ENCODE measurements at regions not wholly inside any gene's neighbourhood (a gene's known extent, or its start where the extent isn't known, plus 50 kb on each side); places are given as distances from the start of the nearest gene placed in this dataset.

DNA sequence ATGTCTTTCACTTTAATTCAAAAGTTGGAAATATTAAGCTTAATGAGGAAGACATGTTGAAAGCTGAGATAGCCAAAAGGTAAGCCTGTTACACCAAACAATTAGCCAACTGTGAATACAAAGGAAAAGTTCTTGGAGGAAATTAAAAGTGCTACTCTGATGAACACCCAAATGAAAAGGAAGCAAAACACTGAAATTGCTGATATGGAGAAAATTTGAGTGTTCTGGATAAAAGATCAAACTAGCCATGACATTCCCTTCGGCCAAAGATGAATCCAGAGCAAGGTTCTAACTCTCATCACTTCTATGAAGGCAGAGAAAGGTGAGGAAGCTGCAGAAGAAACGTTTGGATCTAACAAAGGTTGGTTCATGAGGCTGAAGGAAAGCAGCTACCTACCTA is 280.8 kb upstream of the BCHE start:
- POLR2A ChIA-PET: no interaction called here
- CTCF ChIA-PET: no interaction called here
- no peak for DNase-seq (ENCODE audit: extremely low spot score)
- TF ChIP-seq BHLHE40 (IDR thresholded peaks at IDR 0.05; ENCODE audit: borderline replicate concordance) (no peak), LEF1 (IDR thresholded peaks at IDR 0.05; ENCODE audit: borderline replicate concordance) (no peak), FOXK2 (IDR thresholded peaks at IDR 0.05) (no peak), SP1 (IDR thresholded peaks at IDR 0.05) (no peak), HDGF (IDR thresholded peaks at IDR 0.05; ENCODE audit: borderline replicate concordance) (no peak), CTBP1 (IDR thresholded peaks at IDR 0.05; ENCODE audit: borderline replicate concordance) (no peak), FOXA1 (IDR thresholded peaks at IDR 0.05) (no peak), ELF4 (IDR thresholded peaks at IDR 0.05) (no peak), NFRKB (IDR thresholded peaks at IDR 0.05) (no peak), L3MBTL2 (conservative IDR thresholded peaks at IDR 0.05) (no peak), SUZ12 (IDR thresholded peaks at IDR 0.05) (no peak), ARNT (IDR thresholded peaks at IDR 0.05) (no peak), FOXM1 (IDR thresholded peaks at IDR 0.05; ENCODE audit: borderline replicate concordance) (no peak), ZNF384 (IDR thresholded peaks at IDR 0.05) (no peak)
- TF ChIP-seq, protein P1, sequence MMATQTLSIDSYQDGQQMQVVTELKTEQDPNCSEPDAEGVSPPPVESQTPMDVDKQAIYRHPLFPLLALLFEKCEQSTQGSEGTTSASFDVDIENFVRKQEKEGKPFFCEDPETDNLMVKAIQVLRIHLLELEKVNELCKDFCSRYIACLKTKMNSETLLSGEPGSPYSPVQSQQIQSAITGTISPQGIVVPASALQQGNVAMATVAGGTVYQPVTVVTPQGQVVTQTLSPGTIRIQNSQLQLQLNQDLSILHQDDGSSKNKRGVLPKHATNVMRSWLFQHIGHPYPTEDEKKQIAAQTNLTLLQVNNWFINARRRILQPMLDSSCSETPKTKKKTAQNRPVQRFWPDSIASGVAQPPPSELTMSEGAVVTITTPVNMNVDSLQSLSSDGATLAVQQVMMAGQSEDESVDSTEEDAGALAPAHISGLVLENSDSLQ (IDR thresholded peaks at IDR 0.05): no peak

DNA sequence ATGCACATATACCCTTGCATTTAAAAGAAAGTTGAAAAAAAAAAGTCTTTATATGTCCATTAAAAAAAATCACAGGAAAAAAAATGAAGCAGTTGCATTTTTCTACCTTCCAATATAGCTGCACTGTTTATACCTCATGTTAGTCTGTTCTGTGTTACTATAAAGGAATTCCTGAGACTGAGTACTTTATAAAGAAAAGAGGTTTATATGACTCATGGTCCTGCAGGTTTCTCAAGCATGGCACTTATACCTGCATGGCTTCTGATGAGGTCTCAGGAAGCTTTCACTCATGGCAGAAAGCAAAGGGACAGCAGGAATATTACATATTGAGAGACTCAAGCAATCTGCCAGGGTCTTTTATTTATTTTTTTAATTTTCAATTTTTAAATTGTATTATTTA is 277.2 kb upstream of the BCHE start:
- TF ChIP-seq FOXA1 (IDR thresholded peaks at IDR 0.05): no peak
- no peak for TF ChIP-seq FOXK2 (IDR thresholded peaks at IDR 0.05)
- no peak for TF ChIP-seq ARNT (IDR thresholded peaks at IDR 0.05)
- TF ChIP-seq TARDBP (IDR thresholded peaks at IDR 0.05): no peak
- TF ChIP-seq, protein P1 (IDR thresholded peaks at IDR 0.05): no peak
- no peak for TF ChIP-seq SP1 (IDR thresholded peaks at IDR 0.05)
- TF ChIP-seq ELF4 (IDR thresholded peaks at IDR 0.05): no peak
- no peak for TF ChIP-seq CTBP1 (IDR thresholded peaks at IDR 0.05; ENCODE audit: borderline replicate concordance)
- no peak for TF ChIP-seq FOXM1 (IDR thresholded peaks at IDR 0.05; ENCODE audit: borderline replicate concordance)
- TF ChIP-seq SUZ12 (IDR thresholded peaks at IDR 0.05): no peak
- TF ChIP-seq HDGF (IDR thresholded peaks at IDR 0.05; ENCODE audit: borderline replicate concordance): no peak
- no peak for TF ChIP-seq L3MBTL2 (conservative IDR thresholded peaks at IDR 0.05)
- POLR2A ChIA-PET: no interaction called here
- CTCF ChIA-PET: no interaction called here

DNA sequence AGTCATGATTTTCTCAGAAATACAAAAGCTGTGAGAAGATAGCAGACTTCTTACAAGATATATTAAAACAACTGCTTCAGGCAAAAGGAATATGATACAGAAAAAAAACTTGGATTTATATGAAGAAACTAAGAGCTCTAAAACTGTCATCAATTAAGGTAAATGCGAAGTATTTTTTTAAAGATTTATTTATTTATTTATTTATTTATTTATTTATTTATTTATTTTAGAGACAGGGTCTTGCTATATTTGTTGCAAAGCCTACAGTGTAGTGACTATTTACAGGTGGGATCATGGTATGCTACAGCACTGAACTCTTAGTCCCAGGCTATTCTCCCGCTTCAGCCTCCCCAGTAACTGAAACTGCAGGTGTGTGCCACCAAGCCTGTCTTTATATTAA is 274.3 kb upstream of the BCHE start:
- DNase-seq (ENCODE audit: extremely low spot score): no peak
- TF ChIP-seq ARNT (IDR thresholded peaks at IDR 0.05): no peak
- TF ChIP-seq SUZ12 (IDR thresholded peaks at IDR 0.05): no peak
- TF ChIP-seq NFRKB (IDR thresholded peaks at IDR 0.05): no peak
- TF ChIP-seq FOXK2 (IDR thresholded peaks at IDR 0.05): no peak
- no peak for TF ChIP-seq LEF1 (IDR thresholded peaks at IDR 0.05; ENCODE audit: borderline replicate concordance)
- no peak for TF ChIP-seq FOXM1 (IDR thresholded peaks at IDR 0.05; ENCODE audit: borderline replicate concordance)
- no peak for TF ChIP-seq SP1 (IDR thresholded peaks at IDR 0.05)
- TF ChIP-seq BHLHE40 (IDR thresholded peaks at IDR 0.05; ENCODE audit: borderline replicate concordance): no peak
- no peak for TF ChIP-seq TARDBP (IDR thresholded peaks at IDR 0.05)
- no peak for TF ChIP-seq ELF4 (IDR thresholded peaks at IDR 0.05)
- no peak for TF ChIP-seq ZNF384 (IDR thresholded peaks at IDR 0.05)
- TF ChIP-seq HDGF (IDR thresholded peaks at IDR 0.05; ENCODE audit: borderline replicate concordance): no peak
- no peak for TF ChIP-seq L3MBTL2 (conservative IDR thresholded peaks at IDR 0.05)
- TF ChIP-seq FOXA1 (IDR thresholded peaks at IDR 0.05): no peak
- no peak for TF ChIP-seq CTBP1 (IDR thresholded peaks at IDR 0.05; ENCODE audit: borderline replicate concordance)
- TF ChIP-seq, protein P1 (IDR thresholded peaks at IDR 0.05): no peak
- CTCF ChIA-PET: no interaction called here
- POLR2A ChIA-PET: no interaction called here

More for the DNA sequence above, 277.2 kb upstream of the BCHE start:
- no peak for DNase-seq (ENCODE audit: extremely low spot score)

DNA sequence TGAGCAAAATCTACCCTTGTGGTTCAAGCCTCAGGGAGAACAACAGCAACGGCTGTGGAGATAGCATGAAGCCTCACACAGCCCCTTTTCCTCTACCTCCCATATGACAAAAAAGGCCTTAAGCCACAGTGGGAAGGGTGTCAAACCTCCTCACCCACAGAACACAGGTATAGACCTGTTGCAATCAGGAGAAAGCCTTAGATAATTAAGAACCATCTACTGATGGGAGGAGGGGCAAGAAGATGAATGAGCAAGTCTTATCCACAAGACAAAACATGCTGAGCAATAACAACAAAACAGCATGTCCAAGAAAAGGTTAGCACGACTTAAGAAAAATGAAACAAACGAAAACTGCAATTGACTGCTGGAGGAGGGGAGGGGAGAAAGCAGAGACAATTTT is 272.9 kb upstream of the BCHE start:
- ChIA-PET POLR2A (no interaction called here), CTCF (no interaction called here)
- DNase-seq (ENCODE audit: extremely low spot score): no peak
- TF ChIP-seq L3MBTL2 (conservative IDR thresholded peaks at IDR 0.05): no peak
- TF ChIP-seq, protein P1 (IDR thresholded peaks at IDR 0.05): no peak
- TF ChIP-seq HDGF (IDR thresholded peaks at IDR 0.05; ENCODE audit: borderline replicate concordance): no peak
- no peak for TF ChIP-seq TARDBP (IDR thresholded peaks at IDR 0.05)
- TF ChIP-seq ELF4 (IDR thresholded peaks at IDR 0.05): no peak
- no peak for TF ChIP-seq SP1 (IDR thresholded peaks at IDR 0.05)
- TF ChIP-seq FOXK2 (IDR thresholded peaks at IDR 0.05): no peak
- TF ChIP-seq NFRKB (IDR thresholded peaks at IDR 0.05): no peak
- no peak for TF ChIP-seq BHLHE40 (IDR thresholded peaks at IDR 0.05; ENCODE audit: borderline replicate concordance)
- no peak for TF ChIP-seq FOXA1 (IDR thresholded peaks at IDR 0.05)
- no peak for TF ChIP-seq ARNT (IDR thresholded peaks at IDR 0.05)
- no peak for TF ChIP-seq LEF1 (IDR thresholded peaks at IDR 0.05; ENCODE audit: borderline replicate concordance)
- TF ChIP-seq ZNF384 (IDR thresholded peaks at IDR 0.05): no peak

DNA sequence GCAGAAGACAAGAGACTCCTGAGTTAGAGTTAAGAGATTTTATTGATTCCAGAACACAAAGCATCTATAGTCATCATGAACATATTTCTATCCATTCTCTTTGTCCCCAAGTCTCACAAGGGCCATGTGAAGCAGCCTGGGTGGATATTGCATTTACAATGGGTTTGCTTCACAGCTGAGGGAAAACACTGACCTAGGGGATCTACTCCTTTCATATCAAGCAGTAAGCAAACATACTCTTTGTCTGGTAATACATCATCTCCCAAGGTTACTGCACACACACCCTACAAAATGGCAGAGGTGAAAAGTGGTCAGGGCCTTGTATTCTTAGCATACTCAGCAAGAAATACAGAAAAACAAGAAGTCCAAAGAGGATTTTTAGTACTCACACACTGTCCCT is 267.7 kb upstream of the BCHE start:
- no peak for DNase-seq (ENCODE audit: extremely low spot score)
- POLR2A ChIA-PET: no interaction called here
- TF ChIP-seq FOXM1 (IDR thresholded peaks at IDR 0.05; ENCODE audit: borderline replicate concordance): no peak
- no peak for TF ChIP-seq CTBP1 (IDR thresholded peaks at IDR 0.05; ENCODE audit: borderline replicate concordance)
- TF ChIP-seq ELF4 (IDR thresholded peaks at IDR 0.05): no peak
- no peak for TF ChIP-seq L3MBTL2 (conservative IDR thresholded peaks at IDR 0.05)
- TF ChIP-seq NFRKB (IDR thresholded peaks at IDR 0.05): no peak
- CTCF ChIA-PET: no interaction called here

DNA sequence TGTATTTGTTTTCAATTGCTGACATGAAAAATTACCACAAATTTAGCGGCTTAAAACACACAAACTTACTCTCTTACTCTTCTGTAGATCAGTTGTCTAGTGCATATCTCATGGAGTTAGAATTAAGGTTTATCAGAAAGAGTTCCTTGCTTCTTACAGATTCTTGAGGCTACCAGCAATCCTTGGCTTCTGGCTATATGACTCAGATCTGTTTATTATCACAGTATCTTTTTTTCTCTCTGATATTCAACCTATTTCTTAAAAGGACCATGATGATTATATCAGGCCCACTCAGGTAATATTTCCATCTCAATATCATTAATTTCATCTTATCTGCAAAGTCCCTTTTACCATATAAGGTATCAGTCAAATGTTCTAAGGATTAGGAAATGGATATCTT is 263.5 kb upstream of the BCHE start:
- TF ChIP-seq HDGF (IDR thresholded peaks at IDR 0.05; ENCODE audit: borderline replicate concordance): no peak
- no peak for TF ChIP-seq CTBP1 (IDR thresholded peaks at IDR 0.05; ENCODE audit: borderline replicate concordance)
- no peak for TF ChIP-seq BHLHE40 (IDR thresholded peaks at IDR 0.05; ENCODE audit: borderline replicate concordance)
- TF ChIP-seq NFRKB (IDR thresholded peaks at IDR 0.05): no peak
- TF ChIP-seq LEF1 (IDR thresholded peaks at IDR 0.05; ENCODE audit: borderline replicate concordance): no peak
- no peak for TF ChIP-seq ARNT (IDR thresholded peaks at IDR 0.05)
- TF ChIP-seq SUZ12 (IDR thresholded peaks at IDR 0.05): no peak
- no peak for TF ChIP-seq TARDBP (IDR thresholded peaks at IDR 0.05)
- TF ChIP-seq FOXA1 (IDR thresholded peaks at IDR 0.05): no peak
- no peak for TF ChIP-seq FOXM1 (IDR thresholded peaks at IDR 0.05; ENCODE audit: borderline replicate concordance)
- TF ChIP-seq, protein P1 (IDR thresholded peaks at IDR 0.05): no peak
- TF ChIP-seq FOXK2 (IDR thresholded peaks at IDR 0.05): no peak
- TF ChIP-seq ZNF384 (IDR thresholded peaks at IDR 0.05): no peak
- TF ChIP-seq L3MBTL2 (conservative IDR thresholded peaks at IDR 0.05): no peak
- ChIA-PET CTCF (no interaction called here), POLR2A (no interaction called here)
- DNase-seq (ENCODE audit: extremely low spot score): no peak
